Adrenal gland (tissue), 9 donors: ENCODE measurements at regions not wholly inside any gene's neighbourhood (a gene's known extent, or its start where the extent isn't known, plus 50 kb on each side); places are given as distances from the start of the nearest gene placed in this dataset.

Source experiments
- DNase-seq, 7 donors: peaks; one replicate each; pipeline ENCODE4 v3.0.0-alpha.2; 2019 to 2020
- H3K27ac ChIP-seq, 5 donors: fragments of 200-600 bp; sonication (generic) in 4 of 5; 1 replicate in 3 of 5; 2 replicates in 2 of 5; pipeline versions ENCODE4 v1.5.1 to v1.8.0; 2016 to 2020; ENCODE audit warnings: mild to moderate bottlenecking in 1 of 5
- H3K27me3 ChIP-seq: fragments of 200-600 bp; 2 replicates; pipeline ENCODE4 v1.8.0; 2021
- H3K36me3 ChIP-seq, 2 donors: fragments of 200-600 bp; replicated peaks in 1 of 2; 1 replicate in 1 of 2; 2 replicates in 1 of 2; pipeline versions ENCODE4 v1.5.1 to v1.8.0; 2018 to 2022
- H3K4me1 ChIP-seq, 2 donors: fragments of 200-600 bp; replicated peaks in 1 of 2; 1 replicate in 1 of 2; 2 replicates in 1 of 2; pipeline versions ENCODE4 v1.5.1 to v1.8.0; 2018 to 2021
- H3K4me3 ChIP-seq, 4 donors: fragments of 200-600 bp; sonication (generic) in 3 of 4; one replicate each; pipeline ENCODE4 v1.5.1; 2016 to 2018
- H3K9me3 ChIP-seq, 3 donors: fragments of 200-600 bp; sonication (generic) in 1 of 3; replicated peaks in 1 of 3; 1 replicate in 2 of 3; 2 replicates in 1 of 3; pipeline versions ENCODE4 v1.5.1 to v1.8.0; 2016 to 2021
- CTCF ChIP-seq, 6 experiments: fragments of 450-650 bp in 4 of 6; fragments of 200-600 bp in 2 of 6; sonication (generic) in 1 of 6; IDR thresholded peaks; 1 replicate in 5 of 6; 2 replicates in 1 of 6; pipeline versions ENCODE4 v1.5.1 to v1.8.0; 2016 to 2021; ENCODE audit warnings: antibody characterized with exemption in 6 of 6, mild to moderate bottlenecking in 2 of 6, moderate library complexity in 1 of 6
- POLR2A ChIP-seq, 2 donors: fragments of 450-650 bp; IDR thresholded peaks; one replicate each; pipeline ENCODE4 v1.6.1; 2017; ENCODE audit warnings: antibody characterized with exemption in 2 of 2, mild to moderate bottlenecking in 2 of 2, moderate library complexity in 1 of 2
- WGBS, 4 donors: extraction: QIAGEN DNeasy Blood & Tissue Kit in 2 of 4; methylation state at CpG; one replicate each; pipeline versions ENCODE4 v1.1.5 to v1.1.7; 2013 to 2017; 5-methylcytosine and 5-hydroxymethylcytosine counted together
- intact Hi-C, 2 donors: fragments of 100-400 bp; cut with DNase I; formaldehyde crosslinking; loops; one replicate each; pipeline versions ENCODE4 v1.14.1 to v1.15.0; 2022 to 2023
- donor health status: healthy with polysubstance abuse.
- donor health status: Bipolar disorder and iron deficiency.
- donor health status: DM: yes; HTN: yes; CAD: no.
- donor health status: DM: no; HTN: no; CAD: no.
- donor health status: DM: no; HTN: no; CAD: no.

GRCh38 chr7:124688991-124689390, 76.6 kb downstream of the GPR37 start:
- no peaks in the 10 kb centered on the region for H3K4me1 ChIP-seq
- no peaks in the 10 kb centered on the region for H3K9me3 ChIP-seq
- intact Hi-C loops = no loop called here
- WGBS, 4 donors = 68 to 80% (median 75%) methylated on average over 3 of the region's 3 CpGs
- TF ChIP-seq POLR2A (IDR thresholded peaks at IDR 0.05) (no peak), CTCF (IDR thresholded peaks at IDR 0.05) (no peak)
- H3K36me3 ChIP-seq = no peaks in the 10 kb centered on the region
- no peak overlapping the region for H3K4me3 ChIP-seq
- H3K27me3 ChIP-seq = no peaks in the 10 kb centered on the region
- no peak overlapping the region for H3K27ac ChIP-seq
- DNase-seq = no peak

GRCh38 chr7:124686543-124687171, 78.9 kb downstream of the GPR37 start:
- intact Hi-C loops = no loop called here

GRCh38 chr7:124681946-124682345, 83.6 kb downstream of the GPR37 start:
- Histone ChIP-seq H3K9me3 (no peaks in the 10 kb centered on the region), H3K4me1 (no peaks in the 10 kb centered on the region), H3K27ac (no peak overlapping the region), H3K36me3 (no peaks in the 10 kb centered on the region), H3K4me3 (no peak overlapping the region), H3K27me3 (no peaks in the 10 kb centered on the region)
- TF ChIP-seq POLR2A (IDR thresholded peaks at IDR 0.05) (no peak), CTCF (IDR thresholded peaks at IDR 0.05) (no peak)
- 0 to 79% (median 36%) methylated on average over 1 of the region's 1 CpG for WGBS, 4 donors
- DNase-seq = no peak
- intact Hi-C loops = no loop called here

More at GRCh38 chr7:124686543-124687171, 78.9 kb downstream of the GPR37 start:
- H3K4me3 ChIP-seq = no peak overlapping the region
- no peaks in the 10 kb centered on the region for H3K4me1 ChIP-seq
- TF ChIP-seq POLR2A (IDR thresholded peaks at IDR 0.05) (no peak), CTCF (IDR thresholded peaks at IDR 0.05) (no peak)
- H3K36me3 ChIP-seq = no peaks in the 10 kb centered on the region
- no peak overlapping the region for H3K27ac ChIP-seq
- no peaks in the 10 kb centered on the region for H3K27me3 ChIP-seq
- no peaks in the 10 kb centered on the region for H3K9me3 ChIP-seq
- DNase-seq = no peak

GRCh38 chr7:124680304-124680703, 85.3 kb downstream of the GPR37 start:
- WGBS, 4 donors = 83 to 91% (median 89%) methylated on average over 6 of the region's 6 CpGs
- no peak for TF ChIP-seq CTCF (IDR thresholded peaks at IDR 0.05)
- no peak for TF ChIP-seq POLR2A (IDR thresholded peaks at IDR 0.05)
- Histone ChIP-seq H3K4me3 (no peak overlapping the region), H3K27me3 (no peaks in the 10 kb centered on the region), H3K4me1 (no peaks in the 10 kb centered on the region), H3K27ac (no peak overlapping the region), H3K9me3 (no peaks in the 10 kb centered on the region), H3K36me3 (no peaks in the 10 kb centered on the region)
- intact Hi-C loops = no loop called here
- no peak for DNase-seq
